GM23338 (cell line): ENCODE measurements at regions not wholly inside any gene's neighbourhood (a gene's known extent, or its start where the extent isn't known, plus 50 kb on each side); places are given as distances from the start of the nearest gene placed in this dataset.

Source experiments
- ATAC-seq: fragments of 200-7000 bp; cut with Tn5 transposase; 3 replicates; pipeline ENCODE4 v1.9.1; 2020
- DNase-seq: peaks from one replicate; pipeline ENCODE4 v3.0.0-alpha.2; 2015; ENCODE audit warnings: low spot score
- H2AFZ ChIP-seq: fragments of 200-600 bp; sonication (generic); 2 replicates; pipeline ENCODE4 v1.8.0; 2016; ENCODE audit warnings: antibody characterized with exemption, mild to moderate bottlenecking, moderate library complexity
- H3F3A ChIP-seq: fragments of 200-600 bp; sonication (generic); replicated peaks from 2 replicates; pipeline ENCODE4 v1.8.0; 2017; ENCODE audit warnings: antibody characterized with exemption, mixed run types, low read depth
- H3K27ac ChIP-seq: fragments of 200-600 bp; sonication (generic); 2 replicates; pipeline ENCODE4 v1.6.1; 2016; ENCODE audit warnings: low read depth
- H3K27me3 ChIP-seq: fragments of 200-600 bp; sonication (generic); 2 replicates; pipeline ENCODE4 v1.8.0; 2016; ENCODE audit warnings: mild to moderate bottlenecking, mixed run types, moderate library complexity; ENCODE audit not compliant: insufficient read depth
- H3K36me3 ChIP-seq: fragments of 200-600 bp; sonication (generic); 2 replicates; pipeline ENCODE4 v1.8.0; 2016; ENCODE audit warnings: mild to moderate bottlenecking; ENCODE audit not compliant: insufficient read depth
- H3K4me1 ChIP-seq: fragments of 200-600 bp; sonication (generic); 2 replicates; pipeline ENCODE4 v1.8.0; 2016; ENCODE audit warnings: mild to moderate bottlenecking, moderate library complexity; ENCODE audit not compliant: insufficient read depth
- H3K4me2 ChIP-seq: fragments of 200-600 bp; sonication (generic); 2 replicates; pipeline ENCODE4 v1.7.1; 2017; ENCODE audit warnings: mixed run types
- H3K4me3 ChIP-seq: fragments of 200-600 bp; sonication (generic); 2 replicates; pipeline ENCODE4 v1.6.1; 2016; ENCODE audit warnings: mixed run types
- H3K79me2 ChIP-seq: fragments of 200-600 bp; sonication (generic); replicated peaks from 2 replicates; pipeline ENCODE4 v1.8.0; 2017; ENCODE audit warnings: mild to moderate bottlenecking; ENCODE audit not compliant: insufficient read depth
- H3K9me2 ChIP-seq: fragments of 200-600 bp; sonication (generic); 2 replicates; pipeline ENCODE4 v1.8.0; 2017; ENCODE audit not compliant: insufficient read depth
- H4K20me1 ChIP-seq: fragments of 200-600 bp; sonication (generic); replicated peaks from 2 replicates; pipeline ENCODE4 v1.8.0; 2017; ENCODE audit warnings: mild to moderate bottlenecking; ENCODE audit not compliant: insufficient read depth
- H3K27ac Mint-ChIP-seq: 2 replicates; pipeline ENCODE4 v1.8.0; 2020; ENCODE audit warnings: inconsistent platforms, mild to moderate bottlenecking, moderate library complexity, mixed read lengths
- H3K27me3 Mint-ChIP-seq: 3 replicates; pipeline ENCODE4 v1.8.0; 2022; ENCODE audit warnings: low read depth, mild to moderate bottlenecking, moderate library complexity, mixed read lengths, inconsistent platforms; ENCODE audit not compliant: insufficient read depth, poor library complexity
- H3K36me3 Mint-ChIP-seq: 3 replicates; pipeline ENCODE4 v1.8.0; 2021; ENCODE audit warnings: low read depth, mild to moderate bottlenecking, inconsistent platforms, moderate library complexity, mixed read lengths
- H3K4me1 Mint-ChIP-seq: 3 replicates; pipeline ENCODE4 v1.8.0; 2020; ENCODE audit warnings: mild to moderate bottlenecking, inconsistent platforms, mixed read lengths
- H3K4me3 Mint-ChIP-seq: 3 replicates; pipeline ENCODE4 v1.8.0; 2021; ENCODE audit warnings: moderate library complexity, mild to moderate bottlenecking, inconsistent platforms, mixed read lengths
- H3K9me3 Mint-ChIP-seq: 3 replicates; pipeline ENCODE4 v1.8.0; 2020; ENCODE audit warnings: moderate library complexity, mild to moderate bottlenecking, inconsistent platforms, mixed read lengths
- CREB1 ChIP-seq: fragments of 250-450 bp; sonication (Bioruptor Pico); IDR thresholded peaks from 2 replicates; pipeline ENCODE4 v1.5.0; 2020; ENCODE audit warnings: low read depth, mild to moderate bottlenecking, moderate library complexity
- CTCF ChIP-seq, 2 experiments: fragments of 200-600 bp in 1 of 2; sonication (generic) in 1 of 2; conservative IDR thresholded peaks; 2 replicates each; pipeline versions ENCODE4 v1.5.1 to v1.6.1; 2016 to 2017; ENCODE audit warnings: antibody characterized with exemption in 2 of 2, low read depth in 2 of 2, mild to moderate bottlenecking in 2 of 2, moderate library complexity in 1 of 2
- ETS1 ChIP-seq: IDR thresholded peaks from 2 replicates; pipeline ENCODE4 v1.6.1; 2016; ENCODE audit warnings: antibody characterized with exemption
- EZH2 ChIP-seq: fragments of 200-600 bp; sonication (generic); IDR thresholded peaks from one replicate; pipeline ENCODE4 v1.8.0; 2017; ENCODE audit warnings: antibody characterized with exemption, mild to moderate bottlenecking, low read depth; ENCODE audit not compliant: unreplicated experiment
- EZH2phosphoT487 ChIP-seq: fragments of 200-600 bp; sonication (generic); IDR thresholded peaks from one replicate; pipeline ENCODE4 v1.8.1; 2018; ENCODE audit warnings: antibody characterized with exemption; ENCODE audit not compliant: unreplicated experiment
- JUNB ChIP-seq: IDR thresholded peaks from one replicate; pipeline ENCODE4 v1.6.1; 2016; ENCODE audit warnings: antibody characterized with exemption; ENCODE audit not compliant: unreplicated experiment
- NANOG ChIP-seq: IDR thresholded peaks from 2 replicates; pipeline ENCODE4 v1.6.1; 2016; ENCODE audit warnings: antibody characterized with exemption, borderline replicate concordance
- POLR2AphosphoS5 ChIP-seq: IDR thresholded peaks from 2 replicates; pipeline ENCODE4 v1.6.1; 2016; ENCODE audit warnings: antibody characterized with exemption, low read depth
- REST ChIP-seq: IDR thresholded peaks from one replicate; pipeline ENCODE4 v1.6.1; 2018; ENCODE audit warnings: antibody characterized with exemption; ENCODE audit not compliant: unreplicated experiment
- STAT1 ChIP-seq: IDR thresholded peaks from one replicate; pipeline ENCODE4 v1.6.1; 2016; ENCODE audit warnings: antibody characterized with exemption; ENCODE audit not compliant: unreplicated experiment
- ZNF114 ChIP-seq: fragments of 250-450 bp; sonication (Bioruptor Pico); IDR thresholded peaks from 2 replicates; pipeline ENCODE4 v1.5.0; 2020; ENCODE audit warnings: mild to moderate bottlenecking, moderate library complexity
- ZNF331 ChIP-seq: fragments of 250-450 bp; sonication (Bioruptor Pico); IDR thresholded peaks from 2 replicates; pipeline ENCODE4 v1.5.0; 2020; ENCODE audit warnings: low read depth, mild to moderate bottlenecking, moderate library complexity
- ZNF462 ChIP-seq: fragments of 250-450 bp; sonication (Bioruptor Pico); IDR thresholded peaks from 2 replicates; pipeline ENCODE4 v1.5.0; 2020; ENCODE audit warnings: mild to moderate bottlenecking, moderate library complexity

GRCh38 chr2:225231900-225232299 lies 167.6 kb upstream of the NYAP2 start:
- Mint-ChIP-seq H3K27me3 (peaks cover 3% of the 10 kb centered on the region), H3K27ac (no peak overlapping the region), H3K36me3 (no peaks in the 10 kb centered on the region), H3K4me1 (no peaks in the 10 kb centered on the region), H3K4me3 (no peak overlapping the region), H3K9me3 (no peaks in the 10 kb centered on the region; the same call in 2 of the 3 replicates)
- no peak for ATAC-seq
- no peaks in the 10 kb centered on the region for H3K4me1 ChIP-seq
- H3K27ac ChIP-seq, result no peak overlapping the region
- TF ChIP-seq STAT1, result no peak
- no peak for TF ChIP-seq POLR2AphosphoS5
- no peak for TF ChIP-seq ZNF331 (CRISPR knock-in tag)
- TF ChIP-seq ETS1, result no peak
- TF ChIP-seq CTCF (conservative IDR thresholded peaks at IDR 0.05; ENCODE audit: low read depth in 2 of 2), result no peak
- no peak for TF ChIP-seq EZH2phosphoT487
- TF ChIP-seq CREB1, result no peak
- no peak for TF ChIP-seq NANOG
- TF ChIP-seq ZNF462 (CRISPR knock-in tag), result no peak
- no peak for TF ChIP-seq REST
- TF ChIP-seq EZH2, result no peak
- TF ChIP-seq JUNB, result no peak
- no peak for TF ChIP-seq ZNF114 (CRISPR knock-in tag)
- DNase-seq, result no peak
- no peaks in the 10 kb centered on the region for H3K36me3 ChIP-seq
- no peaks in the 10 kb centered on the region for H4K20me1 ChIP-seq
- H3K9me2 ChIP-seq, result no peaks in the 10 kb centered on the region
- H3K79me2 ChIP-seq, result no peaks in the 10 kb centered on the region
- H2AFZ ChIP-seq, result no peak overlapping the region
- no peak overlapping the region for H3K4me2 ChIP-seq
- no peaks in the 10 kb centered on the region for H3F3A ChIP-seq
- H3K4me3 ChIP-seq, result no peak overlapping the region
- no peaks in the 10 kb centered on the region for H3K27me3 ChIP-seq
